ENCODE measurements at regions not wholly inside any gene's neighbourhood (a gene's known extent, or its start where the extent isn't known, plus 50 kb on each side); places are given as distances from the start of the nearest gene placed in this dataset.

DNA sequence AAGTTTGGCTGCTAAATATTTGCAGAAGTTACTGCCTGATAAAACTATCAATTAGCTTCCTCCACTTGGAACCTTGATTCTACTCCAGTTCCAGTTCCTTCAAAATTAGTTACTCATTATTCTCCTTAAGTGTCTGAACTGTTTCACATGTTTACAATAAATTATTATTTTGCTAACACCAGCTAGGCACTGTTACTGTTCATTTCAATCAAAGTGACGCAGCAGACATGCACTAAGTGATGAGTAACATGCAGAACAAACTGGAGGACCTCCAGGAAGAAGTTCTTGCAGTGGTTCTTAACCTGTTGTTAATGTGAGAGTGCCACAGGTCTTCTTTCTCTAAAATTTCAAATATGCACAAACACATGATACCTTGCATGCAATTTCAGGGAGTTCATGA is 491.8 kb upstream of the SEMA3A start:
- Histone ChIP-seq H3K9me3 (no peaks in the 10 kb centered on the region), H3K4me3 (no peak overlapping the region)
- TF ChIP-seq POLR2A (IDR thresholded peaks at IDR 0.05) (no peak), EP300 (IDR thresholded peaks at IDR 0.05) (no peak)
- TF ChIP-seq, protein P1, sequence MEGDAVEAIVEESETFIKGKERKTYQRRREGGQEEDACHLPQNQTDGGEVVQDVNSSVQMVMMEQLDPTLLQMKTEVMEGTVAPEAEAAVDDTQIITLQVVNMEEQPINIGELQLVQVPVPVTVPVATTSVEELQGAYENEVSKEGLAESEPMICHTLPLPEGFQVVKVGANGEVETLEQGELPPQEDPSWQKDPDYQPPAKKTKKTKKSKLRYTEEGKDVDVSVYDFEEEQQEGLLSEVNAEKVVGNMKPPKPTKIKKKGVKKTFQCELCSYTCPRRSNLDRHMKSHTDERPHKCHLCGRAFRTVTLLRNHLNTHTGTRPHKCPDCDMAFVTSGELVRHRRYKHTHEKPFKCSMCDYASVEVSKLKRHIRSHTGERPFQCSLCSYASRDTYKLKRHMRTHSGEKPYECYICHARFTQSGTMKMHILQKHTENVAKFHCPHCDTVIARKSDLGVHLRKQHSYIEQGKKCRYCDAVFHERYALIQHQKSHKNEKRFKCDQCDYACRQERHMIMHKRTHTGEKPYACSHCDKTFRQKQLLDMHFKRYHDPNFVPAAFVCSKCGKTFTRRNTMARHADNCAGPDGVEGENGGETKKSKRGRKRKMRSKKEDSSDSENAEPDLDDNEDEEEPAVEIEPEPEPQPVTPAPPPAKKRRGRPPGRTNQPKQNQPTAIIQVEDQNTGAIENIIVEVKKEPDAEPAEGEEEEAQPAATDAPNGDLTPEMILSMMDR (IDR thresholded peaks at IDR 0.05) = no peak

DNA sequence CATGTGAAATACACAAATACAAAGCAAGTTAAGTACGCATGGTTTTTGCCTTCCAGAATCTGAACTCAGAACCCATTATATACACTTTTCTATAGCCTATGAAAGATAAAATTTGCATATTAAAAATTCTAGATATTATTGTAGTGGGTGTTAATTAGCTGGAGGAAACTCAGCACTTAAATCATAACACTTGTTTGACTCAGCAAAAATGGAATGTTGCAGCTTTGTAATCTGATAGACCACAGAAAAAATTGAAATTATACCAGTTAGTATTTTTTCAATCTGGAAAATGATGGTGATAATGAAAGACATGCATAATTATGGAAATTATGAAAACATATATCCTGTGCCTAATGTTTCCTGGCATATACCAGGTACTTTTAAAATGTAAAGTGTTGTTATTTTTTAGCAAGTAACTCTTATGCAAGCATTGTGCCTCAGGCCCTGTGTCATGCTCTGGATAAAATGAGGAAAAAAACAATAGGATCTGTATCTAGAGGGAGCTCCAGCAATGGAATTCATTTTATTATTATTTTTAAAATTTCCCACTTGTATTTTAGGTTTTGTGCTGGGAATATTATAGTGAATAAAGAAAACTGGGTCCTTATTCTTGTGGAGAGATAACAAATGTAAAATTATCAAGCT is 490.4 kb upstream of the SEMA3A start:
- TF ChIP-seq EP300 (IDR thresholded peaks at IDR 0.05) (no peak), POLR2A (IDR thresholded peaks at IDR 0.05) (no peak), POLR2AphosphoS5 (IDR thresholded peaks at IDR 0.05) (no peak)
- TF ChIP-seq, protein P1 (IDR thresholded peaks at IDR 0.05) = no peak
- H3K4me1 ChIP-seq = no peaks in the 10 kb centered on the region
- 94% methylated on average over 1 of the region's 1 CpG for WGBS
- no peaks in the 10 kb centered on the region for H3K9me3 ChIP-seq
- H3K36me3 ChIP-seq = no peaks in the 10 kb centered on the region
- DNase-seq (ENCODE audit: low spot score in 2 of 2) = no peak
- no peak overlapping the region for H3K4me3 ChIP-seq
- H3K27me3 ChIP-seq = no peaks in the 10 kb centered on the region
- H3K27ac ChIP-seq = no peak overlapping the region

More for the DNA sequence above, 491.8 kb upstream of the SEMA3A start:
- H3K36me3 ChIP-seq = no peaks in the 10 kb centered on the region
- no peak for DNase-seq (ENCODE audit: low spot score in 2 of 2)
- no peaks in the 10 kb centered on the region for H3K4me1 ChIP-seq
- WGBS = 60% methylated on average over 1 of the region's 1 CpG
- H3K27ac ChIP-seq = no peak overlapping the region
- H3K27me3 ChIP-seq = no peaks in the 10 kb centered on the region

- 89% methylated on average over 2 of the region's 2 CpGs for WGBS
- H3K27me3 ChIP-seq = no peaks in the 10 kb centered on the region
- no peak overlapping the region for H3K4me3 ChIP-seq
- H3K4me1 ChIP-seq = no peaks in the 10 kb centered on the region
- no peaks in the 10 kb centered on the region for H3K36me3 ChIP-seq
- H3K27ac ChIP-seq = no peak overlapping the region
- DNase-seq (ENCODE audit: low spot score in 2 of 2) = no peak
- no peaks in the 10 kb centered on the region for H3K9me3 ChIP-seq
- TF ChIP-seq POLR2A (IDR thresholded peaks at IDR 0.05) (no peak), POLR2AphosphoS5 (IDR thresholded peaks at IDR 0.05) (no peak), EP300 (IDR thresholded peaks at IDR 0.05) (no peak)
- TF ChIP-seq, protein P1 (IDR thresholded peaks at IDR 0.05) = no peak
Measured at GRCh38 chr7:84682543-84682942, 488.0 kb upstream of the SEMA3A start.

GRCh38 chr7:84678841-84679240 is 484.3 kb upstream of the SEMA3A start:
- no peak overlapping the region for H3K4me3 ChIP-seq
- H3K9me3 ChIP-seq = no peaks in the 10 kb centered on the region
- peaks cover 3% of the 10 kb centered on the region for H3K4me1 ChIP-seq
- H3K27ac ChIP-seq = no peak overlapping the region
- no peak for DNase-seq (ENCODE audit: low spot score in 2 of 2)
- H3K36me3 ChIP-seq = no peaks in the 10 kb centered on the region
- no peaks in the 10 kb centered on the region for H3K27me3 ChIP-seq
- TF ChIP-seq POLR2A (IDR thresholded peaks at IDR 0.05) = no peak
- no peak for TF ChIP-seq POLR2AphosphoS5 (IDR thresholded peaks at IDR 0.05)
- TF ChIP-seq, protein P1 (IDR thresholded peaks at IDR 0.05) = no peak
- TF ChIP-seq EP300 (IDR thresholded peaks at IDR 0.05) = no peak
- 88% methylated on average over 2 of the region's 2 CpGs for WGBS

DNA sequence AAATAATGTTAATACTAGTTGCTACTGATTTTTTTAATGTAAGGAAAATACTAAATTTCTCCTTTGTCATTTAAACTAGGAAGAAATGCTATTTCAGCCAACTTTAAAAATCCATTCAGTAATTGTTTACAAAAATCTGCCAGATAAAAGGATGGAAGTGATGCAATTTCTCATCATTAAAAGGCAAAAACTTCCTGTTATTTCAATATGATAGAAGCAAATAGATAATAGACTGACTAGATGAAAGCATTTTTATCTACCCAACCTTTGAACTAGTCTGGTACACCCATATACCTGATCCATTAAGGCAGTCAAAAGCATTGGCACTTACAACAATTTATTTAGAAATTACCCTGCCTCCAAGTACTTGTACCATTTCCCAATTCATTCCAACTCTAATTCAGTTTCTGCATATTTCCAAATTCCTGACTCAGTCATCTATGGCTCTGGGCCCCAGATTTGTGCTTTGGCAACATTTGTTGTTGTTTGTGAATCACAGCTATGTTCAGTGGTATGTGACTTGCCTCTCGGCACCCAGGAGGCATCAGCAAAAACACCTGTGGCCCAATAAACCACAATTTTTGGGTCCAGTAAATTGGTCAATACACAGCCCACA is 482.6 kb upstream of the SEMA3A start:
- H3K27me3 ChIP-seq = no peaks in the 10 kb centered on the region
- no peak overlapping the region for H3K27ac ChIP-seq
- TF ChIP-seq POLR2A (IDR thresholded peaks at IDR 0.05) (no peak), EP300 (IDR thresholded peaks at IDR 0.05) (no peak), POLR2AphosphoS5 (IDR thresholded peaks at IDR 0.05) (no peak)
- H3K4me1 ChIP-seq = peaks cover 3% of the 10 kb centered on the region
- peak in 1 of 2 donors; percentile 69 for DNase-seq (ENCODE audit: low spot score in 2 of 2)
- no peaks in the 10 kb centered on the region for H3K36me3 ChIP-seq
- 48% methylated on average over 1 of the region's 1 CpG for WGBS
- H3K4me3 ChIP-seq = no peak overlapping the region
- H3K9me3 ChIP-seq = no peaks in the 10 kb centered on the region
